Lower leg skin (tissue), 3 donors: ENCODE measurements at regions not wholly inside any gene's neighbourhood (a gene's known extent, or its start where the extent isn't known, plus 50 kb on each side); places are given as distances from the start of the nearest gene placed in this dataset.

ENCODE experiments used
- CTCF ChIP-seq, 3 donors: fragments of 450-650 bp; IDR thresholded peaks; one replicate each; pipeline ENCODE4 v1.5.1; 2016; ENCODE audit warnings: antibody characterized with exemption in 3 of 3, mild to moderate bottlenecking in 3 of 3, moderate library complexity in 2 of 3
- POLR2A ChIP-seq, 2 donors: fragments of 450-650 bp; IDR thresholded peaks; one replicate each; pipeline ENCODE4 v1.6.1; 2016 to 2017; ENCODE audit warnings: antibody characterized with exemption in 2 of 2, mild to moderate bottlenecking in 1 of 2, moderate library complexity in 1 of 2

DNA sequence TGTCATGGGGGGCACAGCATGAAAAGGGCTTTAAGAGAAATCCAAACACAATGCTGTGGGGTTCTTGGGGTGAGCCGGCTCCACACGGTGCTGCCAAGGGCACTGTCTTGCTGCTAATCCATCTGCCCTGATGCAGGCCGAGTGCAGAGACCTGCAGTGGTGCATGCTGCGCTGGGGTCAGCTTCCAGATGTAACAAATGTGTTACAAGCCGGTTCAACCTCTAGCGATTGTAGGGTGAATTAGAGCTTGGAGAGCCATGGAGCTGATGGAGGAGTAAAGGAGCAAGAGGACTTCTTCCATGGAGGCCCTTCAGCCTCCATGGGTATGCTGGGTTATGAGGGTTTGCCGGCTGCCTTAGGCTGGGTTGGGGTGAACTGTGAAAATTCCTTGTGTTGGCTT, 402.3 kb downstream of the TYW1 start:
- TF ChIP-seq CTCF (IDR thresholded peaks at IDR 0.05) (no peak), POLR2A (IDR thresholded peaks at IDR 0.05) (no peak)
